WTC11 (cell line): ENCODE measurements at regions not wholly inside any gene's neighbourhood (a gene's known extent, or its start where the extent isn't known, plus 50 kb on each side); places are given as distances from the start of the nearest gene placed in this dataset.

Experiments
- CBFB ChIP-seq: sonication (generic); formaldehyde crosslinking; IDR thresholded peaks from 2 replicates; pipeline ENCODE4 v1.8.1; 2022; ENCODE audit warnings: mild to moderate bottlenecking, low read depth, missing genetic modification reagents
- FOXJ3 ChIP-seq: sonication (generic); formaldehyde crosslinking; IDR thresholded peaks from 2 replicates; pipeline ENCODE4 v1.9.0; 2021; ENCODE audit warnings: missing genetic modification reagents, mild to moderate bottlenecking, borderline replicate concordance
- IRF2 ChIP-seq: sonication (generic); formaldehyde crosslinking; IDR thresholded peaks from 2 replicates; pipeline ENCODE4 v1.8.0; 2022; ENCODE audit warnings: low read depth, missing genetic modification reagents, borderline replicate concordance
- NFYB ChIP-seq: sonication (generic); formaldehyde crosslinking; conservative IDR thresholded peaks from 2 replicates; pipeline ENCODE4 v1.8.0; 2022; ENCODE audit warnings: low read depth, missing genetic modification reagents
- NR1H2 ChIP-seq: sonication (generic); formaldehyde crosslinking; IDR thresholded peaks from 2 replicates; pipeline ENCODE4 v1.9.0; 2021; ENCODE audit warnings: mild to moderate bottlenecking, moderate library complexity, missing genetic modification reagents
- OVOL2 ChIP-seq: fragments of 250-450 bp; sonication (Bioruptor Pico); IDR thresholded peaks from 2 replicates; pipeline ENCODE4 v1.9.0; 2021; ENCODE audit warnings: mild to moderate bottlenecking, borderline replicate concordance
- RELA ChIP-seq: sonication (generic); formaldehyde crosslinking; IDR thresholded peaks from 2 replicates; pipeline ENCODE4 v1.8.1; 2022; ENCODE audit warnings: missing genetic modification reagents, mild to moderate bottlenecking, borderline replicate concordance
- SMAD3 ChIP-seq: sonication (generic); formaldehyde crosslinking; IDR thresholded peaks from 2 replicates; pipeline ENCODE4 v1.8.0; 2022; ENCODE audit warnings: missing genetic modification reagents, mild to moderate bottlenecking, borderline replicate concordance
- TEAD1 ChIP-seq: sonication (generic); formaldehyde crosslinking; IDR thresholded peaks from 2 replicates; pipeline ENCODE4 v1.8.0; 2022; ENCODE audit warnings: mild to moderate bottlenecking, missing genetic modification reagents
- ZNF219 ChIP-seq: sonication (generic); formaldehyde crosslinking; IDR thresholded peaks from 2 replicates; pipeline ENCODE4 v1.8.0; 2023; ENCODE audit warnings: missing genetic modification reagents, mild to moderate bottlenecking, borderline replicate concordance
- TF ChIP-seq, protein P1 (sequence below): fragments of 200-600 bp; IDR thresholded peaks from 2 replicates; pipeline ENCODE4 v1.8.0; 2022; ENCODE audit warnings: antibody characterized with exemption

DNA sequence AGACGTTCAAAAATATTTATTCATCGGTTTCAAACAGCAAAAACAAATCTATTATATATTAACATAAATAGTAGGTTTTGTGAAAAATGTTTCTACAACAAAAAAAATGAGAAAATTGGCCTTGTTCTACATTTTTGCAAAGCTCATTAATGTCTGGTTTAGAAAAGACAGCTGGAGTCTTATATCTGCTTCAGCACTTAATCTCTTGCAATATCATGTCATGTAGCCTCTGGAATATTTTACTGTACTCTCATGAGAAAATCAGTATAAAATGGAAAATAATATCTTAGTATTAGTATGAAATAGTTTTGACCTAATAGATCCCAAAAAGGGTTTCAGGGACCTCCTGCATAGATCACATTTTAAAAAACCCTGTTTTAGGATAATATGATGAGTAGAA, 326.6 kb downstream of the ARL4A start:
- no peak for TF ChIP-seq ZNF219 (CRISPR knock-in tag)
- no peak for TF ChIP-seq CBFB (CRISPR knock-in tag)
- no peak for TF ChIP-seq OVOL2 (CRISPR knock-in tag)
- TF ChIP-seq, protein P1, sequence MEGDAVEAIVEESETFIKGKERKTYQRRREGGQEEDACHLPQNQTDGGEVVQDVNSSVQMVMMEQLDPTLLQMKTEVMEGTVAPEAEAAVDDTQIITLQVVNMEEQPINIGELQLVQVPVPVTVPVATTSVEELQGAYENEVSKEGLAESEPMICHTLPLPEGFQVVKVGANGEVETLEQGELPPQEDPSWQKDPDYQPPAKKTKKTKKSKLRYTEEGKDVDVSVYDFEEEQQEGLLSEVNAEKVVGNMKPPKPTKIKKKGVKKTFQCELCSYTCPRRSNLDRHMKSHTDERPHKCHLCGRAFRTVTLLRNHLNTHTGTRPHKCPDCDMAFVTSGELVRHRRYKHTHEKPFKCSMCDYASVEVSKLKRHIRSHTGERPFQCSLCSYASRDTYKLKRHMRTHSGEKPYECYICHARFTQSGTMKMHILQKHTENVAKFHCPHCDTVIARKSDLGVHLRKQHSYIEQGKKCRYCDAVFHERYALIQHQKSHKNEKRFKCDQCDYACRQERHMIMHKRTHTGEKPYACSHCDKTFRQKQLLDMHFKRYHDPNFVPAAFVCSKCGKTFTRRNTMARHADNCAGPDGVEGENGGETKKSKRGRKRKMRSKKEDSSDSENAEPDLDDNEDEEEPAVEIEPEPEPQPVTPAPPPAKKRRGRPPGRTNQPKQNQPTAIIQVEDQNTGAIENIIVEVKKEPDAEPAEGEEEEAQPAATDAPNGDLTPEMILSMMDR = no peak
- TF ChIP-seq TEAD1 (CRISPR knock-in tag) = no peak
- no peak for TF ChIP-seq SMAD3 (CRISPR knock-in tag)
- TF ChIP-seq IRF2 = no peak
- TF ChIP-seq NFYB (CRISPR knock-in tag) = no peak
- TF ChIP-seq FOXJ3 (CRISPR knock-in tag) = no peak
- no peak for TF ChIP-seq NR1H2 (CRISPR knock-in tag)
- TF ChIP-seq RELA (CRISPR knock-in tag) = no peak
